A673 (cell line): ENCODE measurements at regions not wholly inside any gene's neighbourhood (a gene's known extent, or its start where the extent isn't known, plus 50 kb on each side); places are given as distances from the start of the nearest gene placed in this dataset.

Experiments
- CTCF ChIP-seq: fragments of 300-800, 200-600 bp; sonication (generic); conservative IDR thresholded peaks from 2 replicates; pipeline ENCODE4 v1.5.1; 2017; ENCODE audit warnings: low read depth, mild to moderate bottlenecking, antibody characterized with exemption, low read length, moderate library complexity, mixed read lengths
- EZH2 ChIP-seq: fragments of 200-600 bp; sonication (generic); IDR thresholded peaks from 2 replicates; pipeline ENCODE4 v1.6.1; 2017; ENCODE audit warnings: borderline replicate concordance, low read depth, mild to moderate bottlenecking, mixed read lengths, antibody characterized with exemption, low read length; ENCODE audit not compliant: poor library complexity, severe bottlenecking

GRCh38 chr13:95456815-95457214 lies 95.7 kb upstream of the CLDN10 start:
- TF ChIP-seq CTCF, result no peak
- no peak for TF ChIP-seq EZH2
